ENCODE measurements at regions not wholly inside any gene's neighbourhood (a gene's known extent, or its start where the extent isn't known, plus 50 kb on each side); places are given as distances from the start of the nearest gene placed in this dataset.

GRCh38 chr4:184267673-184268583 is 50.3 kb upstream of the ENPP6 start:
- no peak for TF ChIP-seq SP1 (IDR thresholded peaks at IDR 0.05)
- no peak for TF ChIP-seq PKNOX1 (IDR thresholded peaks at IDR 0.05)
- no peak for TF ChIP-seq HDGF (IDR thresholded peaks at IDR 0.05; ENCODE audit: borderline replicate concordance)
- TF ChIP-seq FOXM1 (IDR thresholded peaks at IDR 0.05; ENCODE audit: borderline replicate concordance): no peak
- no peak for TF ChIP-seq NFRKB (IDR thresholded peaks at IDR 0.05)
- TF ChIP-seq FOXA1 (IDR thresholded peaks at IDR 0.05): no peak
- no peak for TF ChIP-seq FOXK2 (IDR thresholded peaks at IDR 0.05)
- no peak for TF ChIP-seq BHLHE40 (IDR thresholded peaks at IDR 0.05; ENCODE audit: borderline replicate concordance)
- no peak for TF ChIP-seq L3MBTL2 (conservative IDR thresholded peaks at IDR 0.05)
- no peak for TF ChIP-seq CTBP1 (IDR thresholded peaks at IDR 0.05; ENCODE audit: borderline replicate concordance)
- no peak for TF ChIP-seq ZNF384 (IDR thresholded peaks at IDR 0.05)
- TF ChIP-seq ARNT (IDR thresholded peaks at IDR 0.05): no peak
- no peak for TF ChIP-seq SUZ12 (IDR thresholded peaks at IDR 0.05)
- no peak for TF ChIP-seq TARDBP (IDR thresholded peaks at IDR 0.05)
- DNase-seq (ENCODE audit: extremely low spot score): no peak

More at GRCh38 chr4:184267673-184268583, 50.3 kb upstream of the ENPP6 start:
- ChIA-PET CTCF (interaction anchor here (1.3 kb wide), 1 partner anchor 43 kb away, joined by 3 read pairs; no protein-coding TSS in a partner anchor), POLR2A (interaction anchor here (1.7 to 4.3 kb wide), 2 partner anchors 269 to 270 kb away, joined by 5 to 30 read pairs; no protein-coding TSS in a partner anchor)
